ENCODE measurements at regions not wholly inside any gene's neighbourhood (a gene's known extent, or its start where the extent isn't known, plus 50 kb on each side); places are given as distances from the start of the nearest gene placed in this dataset.
"Not testable (repeated sequence)": the region's sequence is repeated elsewhere in the genome, so short reads cannot be mapped to it uniquely, and the experiment has no call there.

DNA sequence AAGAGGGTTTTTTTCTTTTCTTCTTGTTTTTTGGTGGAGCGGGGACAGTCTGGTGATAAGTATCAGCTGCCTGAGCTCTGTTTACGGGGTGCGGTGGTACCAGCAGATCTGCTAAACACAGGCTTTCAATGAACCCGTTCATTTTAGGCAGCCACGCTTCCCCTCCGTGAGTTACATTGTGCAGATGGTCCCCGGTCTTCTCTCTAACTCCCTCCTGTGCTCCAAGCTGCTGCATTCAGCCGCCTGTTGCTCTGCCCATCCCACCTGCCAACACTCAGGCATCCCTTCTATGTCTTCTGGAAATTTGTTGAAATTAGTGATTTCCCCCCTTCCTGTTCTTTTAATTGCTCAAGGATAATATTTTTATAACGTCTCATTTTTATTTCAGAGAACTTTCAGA is 82.1 kb upstream of the ELAC2 start:
- H3K4me3 ChIP-seq (ENCODE audit: low read depth, low read length) = no peak overlapping the region
- TF ChIP-seq CTCF (IDR thresholded peaks at IDR 0.05; ENCODE audit: low read depth, low read length) = no peak

GRCh38 chr17:13099089-13099735 is 81.4 kb upstream of the ELAC2 start:
- TF ChIP-seq CTCF (IDR thresholded peaks at IDR 0.05; ENCODE audit: low read depth, low read length) = no peak
- H3K4me3 ChIP-seq (ENCODE audit: low read depth, low read length) = no peak overlapping the region

- no peak for TF ChIP-seq CTCF (IDR thresholded peaks at IDR 0.05; ENCODE audit: low read depth, low read length)
- no peak overlapping the region for H3K4me3 ChIP-seq (ENCODE audit: low read depth, low read length)
Measured at GRCh38 chr17:13096291-13096690, 78.5 kb upstream of the ELAC2 start.

DNA sequence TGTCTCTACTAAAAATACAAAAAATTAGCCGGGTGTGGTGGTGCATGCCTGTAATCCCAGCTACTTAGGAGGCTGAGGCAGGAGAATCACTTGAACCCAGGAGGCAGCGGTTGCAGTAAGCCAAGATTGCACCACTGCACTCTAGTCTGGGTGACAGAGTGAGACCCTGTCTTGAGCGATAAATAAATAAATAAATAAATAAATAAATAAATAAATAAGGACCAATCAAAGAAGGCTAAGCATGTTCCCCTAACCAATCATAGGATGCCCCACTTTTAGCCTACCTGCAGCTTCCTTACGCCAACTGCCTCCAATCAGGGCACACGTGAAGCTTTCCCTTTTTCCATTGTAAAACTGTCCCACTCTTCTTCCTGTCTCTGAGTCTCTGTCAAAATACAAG is 74.2 kb upstream of the ELAC2 start:
- H3K4me3 ChIP-seq (ENCODE audit: low read depth, low read length) = not testable (repeated sequence)

DNA sequence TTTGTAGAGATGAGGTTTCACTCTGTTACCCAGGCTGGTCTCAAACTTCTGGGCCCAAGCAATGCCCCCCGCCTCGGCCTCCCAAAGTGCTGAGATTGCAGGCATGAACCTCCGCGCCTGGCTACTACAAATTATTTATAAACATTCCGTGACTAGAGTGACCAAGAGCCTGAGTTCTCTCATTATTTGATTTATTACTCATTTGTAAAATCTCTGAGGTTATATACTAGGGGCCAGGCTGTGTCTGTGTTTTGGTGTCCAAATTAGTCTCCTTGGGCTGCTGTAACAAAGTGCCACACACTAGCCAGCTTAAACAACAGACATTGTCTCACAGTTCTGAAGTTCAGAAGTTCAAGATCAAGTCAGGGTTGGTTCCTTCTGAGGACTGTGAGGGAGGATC is 70.8 kb upstream of the ELAC2 start:
- H3K4me3 ChIP-seq (ENCODE audit: low read depth, low read length) = no peak overlapping the region
- no peak for TF ChIP-seq CTCF (IDR thresholded peaks at IDR 0.05; ENCODE audit: low read depth, low read length)

GRCh38 chr17:13087802-13088201 is 70.0 kb upstream of the ELAC2 start:
- no peak for TF ChIP-seq CTCF (IDR thresholded peaks at IDR 0.05; ENCODE audit: low read depth, low read length)

GRCh38 chr17:13086142-13086769 is 68.4 kb upstream of the ELAC2 start:
- no peak overlapping the region for H3K4me3 ChIP-seq (ENCODE audit: low read depth, low read length)
- TF ChIP-seq CTCF (IDR thresholded peaks at IDR 0.05; ENCODE audit: low read depth, low read length) = no peak

More at GRCh38 chr17:13087802-13088201, 70.0 kb upstream of the ELAC2 start:
- no peak overlapping the region for H3K4me3 ChIP-seq (ENCODE audit: low read depth, low read length)

GRCh38 chr17:13085578-13085977 is 67.8 kb upstream of the ELAC2 start:
- no peak overlapping the region for H3K4me3 ChIP-seq (ENCODE audit: low read depth, low read length)
- TF ChIP-seq CTCF (IDR thresholded peaks at IDR 0.05; ENCODE audit: low read depth, low read length) = no peak

All from WI38 (cell line).